ENCODE measurements at regions not wholly inside any gene's neighbourhood (a gene's known extent, or its start where the extent isn't known, plus 50 kb on each side); places are given as distances from the start of the nearest gene placed in this dataset.

GRCh38 chr2:203814661-203815540, 52.7 kb upstream of the CTLA4 start:
- Mint-ChIP-seq H3K4me3 (no peak overlapping the region), H3K9me3 (no peaks in the 10 kb centered on the region), H3K36me3 (no peaks in the 10 kb centered on the region), H3K4me1 (peaks cover 23 to 33% of the 10 kb centered on the region in 2 donors), H3K27me3 (ENCODE audit: low read depth in 2 of 2) (peaks cover 10 to 23% of the 10 kb centered on the region in 2 donors), H3K27ac (no peak overlapping the region)
- Histone ChIP-seq H3K36me3 (ENCODE audit: control insufficient read depth, insufficient read depth, low read length) (no peaks in the 10 kb centered on the region), H3K27me3 (ENCODE audit: control insufficient read depth, insufficient read depth, low read length) (no peaks in the 10 kb centered on the region), H3K9me3 (ENCODE audit: control insufficient read depth, insufficient read depth, low read length) (no peaks in the 10 kb centered on the region), H3K4me3 (ENCODE audit: low read length) (no peak overlapping the region), H3K4me1 (ENCODE audit: control insufficient read depth, insufficient read depth, low read length) (peaks cover 19% of the 10 kb centered on the region), H3K27ac (ENCODE audit: low read length) (no peak overlapping the region)
- DNase-seq (peak; percentile 25 to 85), ATAC-seq (peak; percentile 72 to 87 (median 82))
- TF ChIP-seq, protein P1, sequence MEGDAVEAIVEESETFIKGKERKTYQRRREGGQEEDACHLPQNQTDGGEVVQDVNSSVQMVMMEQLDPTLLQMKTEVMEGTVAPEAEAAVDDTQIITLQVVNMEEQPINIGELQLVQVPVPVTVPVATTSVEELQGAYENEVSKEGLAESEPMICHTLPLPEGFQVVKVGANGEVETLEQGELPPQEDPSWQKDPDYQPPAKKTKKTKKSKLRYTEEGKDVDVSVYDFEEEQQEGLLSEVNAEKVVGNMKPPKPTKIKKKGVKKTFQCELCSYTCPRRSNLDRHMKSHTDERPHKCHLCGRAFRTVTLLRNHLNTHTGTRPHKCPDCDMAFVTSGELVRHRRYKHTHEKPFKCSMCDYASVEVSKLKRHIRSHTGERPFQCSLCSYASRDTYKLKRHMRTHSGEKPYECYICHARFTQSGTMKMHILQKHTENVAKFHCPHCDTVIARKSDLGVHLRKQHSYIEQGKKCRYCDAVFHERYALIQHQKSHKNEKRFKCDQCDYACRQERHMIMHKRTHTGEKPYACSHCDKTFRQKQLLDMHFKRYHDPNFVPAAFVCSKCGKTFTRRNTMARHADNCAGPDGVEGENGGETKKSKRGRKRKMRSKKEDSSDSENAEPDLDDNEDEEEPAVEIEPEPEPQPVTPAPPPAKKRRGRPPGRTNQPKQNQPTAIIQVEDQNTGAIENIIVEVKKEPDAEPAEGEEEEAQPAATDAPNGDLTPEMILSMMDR (IDR thresholded peaks at IDR 0.05): peak; percentile 85
- intact Hi-C loops (cut with micrococcal nuclease): loop anchor here (1.0 to 5.0 kb wide), 5 partner anchors 108 to 1243 kb away; partner anchors contain the start of gene CD28
- 35% methylated on average over 10 of the region's 10 CpGs for WGBS (ENCODE audit: insufficient coverage)

DNA sequence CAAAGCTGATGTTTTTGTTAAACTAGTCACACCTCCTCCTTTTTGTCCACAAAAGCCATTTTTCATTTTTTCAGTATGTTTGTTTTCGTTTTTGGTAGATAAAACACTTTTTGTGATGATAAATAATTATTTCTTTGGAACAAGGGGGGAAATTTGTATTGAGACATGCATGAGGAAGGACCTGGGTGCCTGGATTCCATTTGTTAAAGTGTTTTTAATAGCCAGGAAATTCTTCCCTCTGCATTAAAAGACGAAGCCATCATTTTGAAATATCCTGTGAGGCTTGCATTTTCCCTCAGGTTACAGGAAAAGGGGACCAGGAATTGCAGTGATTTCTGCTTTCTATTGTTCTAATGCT, 52.1 kb upstream of the CTLA4 start:
- no peaks in the 10 kb centered on the region for H3K36me3 ChIP-seq (ENCODE audit: control insufficient read depth, insufficient read depth, low read length)
- no peak overlapping the region for H3K4me3 ChIP-seq (ENCODE audit: low read length)
- H3K36me3 Mint-ChIP-seq: no peaks in the 10 kb centered on the region
- no peaks in the 10 kb centered on the region for H3K9me3 ChIP-seq (ENCODE audit: control insufficient read depth, insufficient read depth, low read length)
- H3K27me3 ChIP-seq (ENCODE audit: control insufficient read depth, insufficient read depth, low read length): no peaks in the 10 kb centered on the region
- H3K27ac Mint-ChIP-seq: no peak overlapping the region
- no peak for DNase-seq
- intact Hi-C loops (cut with micrococcal nuclease): loop anchor here (1.0 to 5.0 kb wide), 4 partner anchors 331 to 1243 kb away; no protein-coding TSS in a partner anchor
- WGBS (ENCODE audit: insufficient coverage): 13% methylated on average over 2 of the region's 2 CpGs
- H3K9me3 Mint-ChIP-seq: no peaks in the 10 kb centered on the region
- no peak overlapping the region for H3K4me3 Mint-ChIP-seq
- H3K27me3 Mint-ChIP-seq (ENCODE audit: low read depth in 2 of 2): peaks cover 10 to 23% of the 10 kb centered on the region in 2 donors
- H3K4me1 ChIP-seq (ENCODE audit: control insufficient read depth, insufficient read depth, low read length): peaks cover 19% of the 10 kb centered on the region
- ATAC-seq: no peak
- TF ChIP-seq, protein P1 (IDR thresholded peaks at IDR 0.05): peak; percentile 31
- H3K4me1 Mint-ChIP-seq: peaks cover 23 to 33% of the 10 kb centered on the region in 2 donors
- no peak overlapping the region for H3K27ac ChIP-seq (ENCODE audit: low read length)

- H3K27me3 ChIP-seq (ENCODE audit: control insufficient read depth, insufficient read depth, low read length): no peaks in the 10 kb centered on the region
- H3K36me3 Mint-ChIP-seq: no peaks in the 10 kb centered on the region
- TF ChIP-seq, protein P1 (IDR thresholded peaks at IDR 0.05): no peak
Observed at GRCh38 chr2:203817147-203817546, 50.4 kb upstream of the CTLA4 start.

More at GRCh38 chr2:203817147-203817546, 50.4 kb upstream of the CTLA4 start:
- Histone ChIP-seq H3K36me3 (ENCODE audit: control insufficient read depth, insufficient read depth, low read length) (no peaks in the 10 kb centered on the region), H3K4me3 (ENCODE audit: low read length) (no peak overlapping the region), H3K9me3 (ENCODE audit: control insufficient read depth, insufficient read depth, low read length) (no peaks in the 10 kb centered on the region), H3K4me1 (ENCODE audit: control insufficient read depth, insufficient read depth, low read length) (peaks cover 10% of the 10 kb centered on the region), H3K27ac (ENCODE audit: low read length) (no peak overlapping the region)
- peaks cover 10 to 23% of the 10 kb centered on the region in 2 donors for H3K27me3 Mint-ChIP-seq (ENCODE audit: low read depth in 2 of 2)
- 82% methylated on average over 5 of the region's 5 CpGs for WGBS (ENCODE audit: insufficient coverage)
- H3K4me3 Mint-ChIP-seq: no peak overlapping the region
- H3K27ac Mint-ChIP-seq: no peak overlapping the region
- no peaks in the 10 kb centered on the region for H3K9me3 Mint-ChIP-seq
- DNase-seq (no peak), ATAC-seq (no peak)
- H3K4me1 Mint-ChIP-seq: peaks cover 11 to 21% of the 10 kb centered on the region in 2 donors
- intact Hi-C loops (cut with micrococcal nuclease): loop anchor here (5.0 kb wide), 1 partner anchor 1245 kb away; no protein-coding TSS in a partner anchor

Measured in natural killer cell (primary cell).